ENCODE measurements at regions not wholly inside any gene's neighbourhood (a gene's known extent, or its start where the extent isn't known, plus 50 kb on each side); places are given as distances from the start of the nearest gene placed in this dataset.
A peak's percentile ranks its signal among the peaks of the same experiment; 100 is the strongest.
"Not testable (repeated sequence)": the region's sequence is repeated elsewhere in the genome, so short reads cannot be mapped to it uniquely, and the experiment has no call there.

GRCh38 chr6:86537292-86537861 is 400.0 kb upstream of the HTR1E start:
- no peaks in the 10 kb centered on the region for H3K9me3 ChIP-seq (ENCODE audit: control insufficient read depth, insufficient read depth, low read depth, low read length)
- H3K27ac ChIP-seq (ENCODE audit: low read depth, low read length): no peak overlapping the region
- no peak overlapping the region for H3K4me3 ChIP-seq (ENCODE audit: low read depth, low read length)
- no peaks in the 10 kb centered on the region for H3K4me1 ChIP-seq (ENCODE audit: control insufficient read depth, insufficient read depth, low read length)
- no peaks in the 10 kb centered on the region for H3K36me3 ChIP-seq (ENCODE audit: control insufficient read depth, insufficient read depth, low read length)
- no peaks in the 10 kb centered on the region for H3K27me3 ChIP-seq (ENCODE audit: control insufficient read depth, insufficient read depth, low read length)
- no peak overlapping the region for H3K9ac ChIP-seq (ENCODE audit: low read length)

- Histone ChIP-seq H3K4me3 (ENCODE audit: low read depth, low read length) (no peak overlapping the region), H3K9ac (ENCODE audit: low read length) (no peak overlapping the region), H3K4me1 (ENCODE audit: control insufficient read depth, insufficient read depth, low read length) (no peaks in the 10 kb centered on the region), H3K27ac (ENCODE audit: low read depth, low read length) (no peak overlapping the region), H3K36me3 (ENCODE audit: control insufficient read depth, insufficient read depth, low read length) (no peaks in the 10 kb centered on the region), H3K9me3 (ENCODE audit: control insufficient read depth, insufficient read depth, low read depth, low read length) (no peaks in the 10 kb centered on the region), H3K27me3 (ENCODE audit: control insufficient read depth, insufficient read depth, low read length) (no peaks in the 10 kb centered on the region)
Observed at GRCh38 chr6:86536121-86536520, 401.2 kb upstream of the HTR1E start.

GRCh38 chr6:86535100-86535499 is 402.2 kb upstream of the HTR1E start:
- Histone ChIP-seq H3K9me3 (ENCODE audit: control insufficient read depth, insufficient read depth, low read depth, low read length) (no peaks in the 10 kb centered on the region), H3K9ac (ENCODE audit: low read length) (no peak overlapping the region), H3K36me3 (ENCODE audit: control insufficient read depth, insufficient read depth, low read length) (no peaks in the 10 kb centered on the region), H3K27ac (ENCODE audit: low read depth, low read length) (no peak overlapping the region), H3K4me3 (ENCODE audit: low read depth, low read length) (no peak overlapping the region), H3K27me3 (ENCODE audit: control insufficient read depth, insufficient read depth, low read length) (no peaks in the 10 kb centered on the region), H3K4me1 (ENCODE audit: control insufficient read depth, insufficient read depth, low read length) (no peaks in the 10 kb centered on the region)

GRCh38 chr6:86529635-86530034 is 407.7 kb upstream of the HTR1E start:
- H3K27ac ChIP-seq (ENCODE audit: low read depth, low read length): no peak overlapping the region
- H3K36me3 ChIP-seq (ENCODE audit: control insufficient read depth, insufficient read depth, low read length): no peaks in the 10 kb centered on the region
- H3K9me3 ChIP-seq (ENCODE audit: control insufficient read depth, insufficient read depth, low read depth, low read length): no peaks in the 10 kb centered on the region; the same call in 1 of the 2 replicates
- no peak overlapping the region for H3K4me3 ChIP-seq (ENCODE audit: low read depth, low read length)
- no peak overlapping the region for H3K9ac ChIP-seq (ENCODE audit: low read length)
- peaks cover 4% of the 10 kb centered on the region; the same call in 1 of the 2 replicates for H3K4me1 ChIP-seq (ENCODE audit: control insufficient read depth, insufficient read depth, low read length)
- H3K27me3 ChIP-seq (ENCODE audit: control insufficient read depth, insufficient read depth, low read length): no peaks in the 10 kb centered on the region

- Histone ChIP-seq H3K9ac (ENCODE audit: low read length) (no peak overlapping the region), H3K4me1 (ENCODE audit: control insufficient read depth, insufficient read depth, low read length) (peaks cover 4% of the 10 kb centered on the region; the same call in 1 of the 2 replicates), H3K9me3 (ENCODE audit: control insufficient read depth, insufficient read depth, low read depth, low read length) (no peaks in the 10 kb centered on the region; the same call in 1 of the 2 replicates), H3K27ac (ENCODE audit: low read depth, low read length) (no peak overlapping the region), H3K4me3 (ENCODE audit: low read depth, low read length) (no peak overlapping the region), H3K36me3 (ENCODE audit: control insufficient read depth, insufficient read depth, low read length) (no peaks in the 10 kb centered on the region), H3K27me3 (ENCODE audit: control insufficient read depth, insufficient read depth, low read length) (no peaks in the 10 kb centered on the region)
Observed at GRCh38 chr6:86526238-86526637, 411.1 kb upstream of the HTR1E start.

GRCh38 chr6:86516087-86516486 is 421.2 kb upstream of the HTR1E start:
- Histone ChIP-seq H3K27me3 (ENCODE audit: control insufficient read depth, insufficient read depth, low read length) (no peaks in the 10 kb centered on the region), H3K9me3 (ENCODE audit: control insufficient read depth, insufficient read depth, low read depth, low read length) (peaks cover 3% of the 10 kb centered on the region; the same call in 1 of the 2 replicates), H3K4me3 (ENCODE audit: low read depth, low read length) (no peak overlapping the region), H3K36me3 (ENCODE audit: control insufficient read depth, insufficient read depth, low read length) (no peaks in the 10 kb centered on the region), H3K9ac (ENCODE audit: low read length) (no peak overlapping the region), H3K4me1 (ENCODE audit: control insufficient read depth, insufficient read depth, low read length) (no peaks in the 10 kb centered on the region; the same call in 1 of the 2 replicates), H3K27ac (ENCODE audit: low read depth, low read length) (no peak overlapping the region)

- Histone ChIP-seq H3K4me3 (ENCODE audit: low read depth, low read length) (no peak overlapping the region), H3K9ac (ENCODE audit: low read length) (no peak overlapping the region), H3K27ac (ENCODE audit: low read depth, low read length) (0 out of 2 replicates have a peak overlapping the region, but pooled peaks have one; percentile 29)
Observed at GRCh38 chr6:86511962-86512361, 425.4 kb upstream of the HTR1E start.

GRCh38 chr6:86508230-86508629 is 429.1 kb upstream of the HTR1E start:
- H3K36me3 ChIP-seq (ENCODE audit: control insufficient read depth, insufficient read depth, low read length): no peaks in the 10 kb centered on the region
- no peaks in the 10 kb centered on the region; the same call in 1 of the 2 replicates for H3K4me1 ChIP-seq (ENCODE audit: control insufficient read depth, insufficient read depth, low read length)
- no peaks in the 10 kb centered on the region for H3K27me3 ChIP-seq (ENCODE audit: control insufficient read depth, insufficient read depth, low read length)
- no peak overlapping the region for H3K4me3 ChIP-seq (ENCODE audit: low read depth, low read length)
- no peaks in the 10 kb centered on the region for H3K9me3 ChIP-seq (ENCODE audit: control insufficient read depth, insufficient read depth, low read depth, low read length)
- H3K27ac ChIP-seq (ENCODE audit: low read depth, low read length): no peak overlapping the region
- no peak overlapping the region for H3K9ac ChIP-seq (ENCODE audit: low read length)

More at GRCh38 chr6:86511962-86512361, 425.4 kb upstream of the HTR1E start:
- no peaks in the 10 kb centered on the region; the same call in 1 of the 2 replicates for H3K4me1 ChIP-seq (ENCODE audit: control insufficient read depth, insufficient read depth, low read length)
- no peaks in the 10 kb centered on the region for H3K9me3 ChIP-seq (ENCODE audit: control insufficient read depth, insufficient read depth, low read depth, low read length)
- no peaks in the 10 kb centered on the region for H3K36me3 ChIP-seq (ENCODE audit: control insufficient read depth, insufficient read depth, low read length)
- H3K27me3 ChIP-seq (ENCODE audit: control insufficient read depth, insufficient read depth, low read length): no peaks in the 10 kb centered on the region

GRCh38 chr6:86502497-86502896 is 434.8 kb upstream of the HTR1E start:
- H3K4me3 ChIP-seq (ENCODE audit: low read depth, low read length): no peak overlapping the region
- H3K27ac ChIP-seq (ENCODE audit: low read depth, low read length): no peak overlapping the region
- no peaks in the 10 kb centered on the region for H3K4me1 ChIP-seq (ENCODE audit: control insufficient read depth, insufficient read depth, low read length)

GRCh38 chr6:86500035-86500434 is 437.3 kb upstream of the HTR1E start:
- no peak overlapping the region for H3K9ac ChIP-seq (ENCODE audit: low read length)
- H3K27ac ChIP-seq (ENCODE audit: low read depth, low read length): no peak overlapping the region
- H3K4me1 ChIP-seq (ENCODE audit: control insufficient read depth, insufficient read depth, low read length): no peaks in the 10 kb centered on the region
- no peaks in the 10 kb centered on the region for H3K27me3 ChIP-seq (ENCODE audit: control insufficient read depth, insufficient read depth, low read length)
- H3K36me3 ChIP-seq (ENCODE audit: control insufficient read depth, insufficient read depth, low read length): no peaks in the 10 kb centered on the region
- no peak overlapping the region for H3K4me3 ChIP-seq (ENCODE audit: low read depth, low read length)
- H3K9me3 ChIP-seq (ENCODE audit: control insufficient read depth, insufficient read depth, low read depth, low read length): peaks cover 19% of the 10 kb centered on the region

More at GRCh38 chr6:86502497-86502896, 434.8 kb upstream of the HTR1E start:
- H3K36me3 ChIP-seq (ENCODE audit: control insufficient read depth, insufficient read depth, low read length): no peaks in the 10 kb centered on the region
- H3K9ac ChIP-seq (ENCODE audit: low read length): no peak overlapping the region
- peaks cover 19% of the 10 kb centered on the region for H3K9me3 ChIP-seq (ENCODE audit: control insufficient read depth, insufficient read depth, low read depth, low read length)
- H3K27me3 ChIP-seq (ENCODE audit: control insufficient read depth, insufficient read depth, low read length): no peaks in the 10 kb centered on the region

- H3K36me3 ChIP-seq (ENCODE audit: control insufficient read depth, insufficient read depth, low read length); H3K4me3 ChIP-seq (ENCODE audit: low read depth, low read length); H3K4me1 ChIP-seq (ENCODE audit: control insufficient read depth, insufficient read depth, low read length); H3K27me3 ChIP-seq (ENCODE audit: control insufficient read depth, insufficient read depth, low read length); H3K27ac ChIP-seq (ENCODE audit: low read depth, low read length); H3K9ac ChIP-seq (ENCODE audit: low read length): not testable (repeated sequence)
- peaks cover 32% of the 10 kb centered on the region for H3K9me3 ChIP-seq (ENCODE audit: control insufficient read depth, insufficient read depth, low read depth, low read length)
Observed at GRCh38 chr6:86489042-86489441, 448.3 kb upstream of the HTR1E start.

Measured in HUES6 (cell line).